NB4 (cell line): ENCODE measurements at regions not wholly inside any gene's neighbourhood (a gene's known extent, or its start where the extent isn't known, plus 50 kb on each side); places are given as distances from the start of the nearest gene placed in this dataset.

ENCODE experiments used
- DNase-seq: peaks from one replicate; pipeline ENCODE4 v3.0.0; 2010; ENCODE audit warnings: low read depth
- H3K4me3 ChIP-seq: one replicate; pipeline ENCODE4 v1.5.1; 2011; ENCODE audit warnings: mild to moderate bottlenecking, low read depth, low read length, moderate library complexity
- CTCF ChIP-seq: IDR thresholded peaks from one replicate; pipeline ENCODE4 v1.5.1; 2012; ENCODE audit warnings: low read depth, low read length
- MAX ChIP-seq: IDR thresholded peaks from 2 replicates; pipeline ENCODE4 v1.6.1; 2011; ENCODE audit warnings: low read depth, low read length
- MYC ChIP-seq: IDR thresholded peaks from 2 replicates; pipeline ENCODE4 v1.6.1; 2011; ENCODE audit warnings: low read depth, low read length
- POLR2A ChIP-seq: IDR thresholded peaks from 2 replicates; pipeline ENCODE4 v1.6.1; 2011; ENCODE audit warnings: mild to moderate bottlenecking; ENCODE audit not compliant: insufficient read length; ENCODE audit errors: extremely low read depth

DNA sequence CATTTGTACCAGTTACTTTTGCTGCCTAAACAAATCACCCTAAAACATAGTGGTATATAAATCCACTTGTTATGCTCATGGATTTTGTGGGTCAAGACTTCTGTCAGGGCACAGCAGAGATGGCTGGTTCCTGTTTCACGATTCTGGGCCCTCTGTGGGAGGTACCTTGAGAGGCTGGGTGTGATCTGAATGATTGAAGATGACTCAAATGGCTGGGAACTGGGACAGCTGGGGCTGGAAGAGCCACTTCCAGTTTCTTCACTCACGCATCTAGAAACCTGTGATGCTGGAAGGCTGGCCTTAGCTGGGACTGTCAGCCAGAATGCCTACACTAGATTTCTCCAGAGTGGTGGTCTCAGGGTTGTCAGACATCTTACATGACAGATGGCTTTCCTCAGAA, 88.1 kb downstream of the KIF4B start:
- no peak for DNase-seq
- no peak overlapping the region for H3K4me3 ChIP-seq
- no peak for TF ChIP-seq MAX
- no peak for TF ChIP-seq POLR2A
- no peak for TF ChIP-seq MYC
- no peak for TF ChIP-seq CTCF

GRCh38 chr5:155103146-155103545, 89.6 kb downstream of the KIF4B start:
- no peak overlapping the region for H3K4me3 ChIP-seq
- no peak for TF ChIP-seq MYC
- TF ChIP-seq CTCF, result no peak
- no peak for TF ChIP-seq MAX
- no peak for TF ChIP-seq POLR2A
- DNase-seq, result no peak

DNA sequence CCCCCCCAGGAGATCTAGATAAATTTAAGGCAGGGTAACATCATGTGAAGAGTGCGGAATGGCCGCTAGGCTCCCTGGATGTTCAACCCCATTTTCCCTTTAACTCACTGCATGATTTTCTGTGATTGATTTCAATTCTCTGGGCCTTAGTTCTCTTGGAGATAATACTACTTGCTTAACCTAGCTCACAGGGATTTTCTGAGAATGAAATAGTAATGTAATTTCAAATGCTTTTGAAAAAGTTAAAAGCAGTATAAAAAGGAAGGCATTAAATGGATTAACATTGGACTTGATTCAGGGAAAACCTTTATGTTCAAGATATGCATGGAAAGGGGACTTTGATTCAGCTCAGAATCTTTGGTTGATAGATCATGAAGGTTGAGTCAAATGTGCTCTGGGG, 90.9 kb downstream of the KIF4B start:
- H3K4me3 ChIP-seq, result no peak overlapping the region
- no peak for DNase-seq
- no peak for TF ChIP-seq CTCF
- TF ChIP-seq MYC, result no peak
- TF ChIP-seq POLR2A, result no peak
- TF ChIP-seq MAX, result no peak

DNA sequence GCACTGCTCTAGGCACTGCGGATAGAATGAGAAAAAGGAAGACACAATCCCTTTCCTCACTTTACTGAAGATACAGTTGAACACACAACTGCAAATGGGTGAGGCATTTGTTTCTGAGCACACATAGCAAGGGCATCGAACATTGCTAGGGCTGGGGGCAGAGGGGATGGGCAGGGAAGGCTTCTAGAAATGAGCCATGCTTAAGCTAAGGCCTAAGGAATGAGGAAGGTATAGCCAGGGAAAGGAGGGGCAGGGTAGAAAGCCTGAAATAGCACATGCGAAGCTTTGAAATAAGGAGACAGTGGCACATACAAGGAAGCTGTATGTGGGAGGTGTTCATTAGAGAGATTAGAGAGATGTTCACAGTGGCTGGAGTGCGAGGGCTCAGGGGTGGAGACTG, 92.7 kb downstream of the KIF4B start:
- TF ChIP-seq CTCF, result no peak
- no peak for TF ChIP-seq MAX
- TF ChIP-seq MYC, result no peak
- TF ChIP-seq POLR2A, result no peak
- no peak overlapping the region for H3K4me3 ChIP-seq
- DNase-seq, result no peak

- no peak overlapping the region for H3K4me3 ChIP-seq
- TF ChIP-seq CTCF (no peak), POLR2A (no peak), MYC (no peak), MAX (no peak)
- no peak for DNase-seq
Observed at GRCh38 chr5:155113888-155114287, 100.3 kb downstream of the KIF4B start.

DNA sequence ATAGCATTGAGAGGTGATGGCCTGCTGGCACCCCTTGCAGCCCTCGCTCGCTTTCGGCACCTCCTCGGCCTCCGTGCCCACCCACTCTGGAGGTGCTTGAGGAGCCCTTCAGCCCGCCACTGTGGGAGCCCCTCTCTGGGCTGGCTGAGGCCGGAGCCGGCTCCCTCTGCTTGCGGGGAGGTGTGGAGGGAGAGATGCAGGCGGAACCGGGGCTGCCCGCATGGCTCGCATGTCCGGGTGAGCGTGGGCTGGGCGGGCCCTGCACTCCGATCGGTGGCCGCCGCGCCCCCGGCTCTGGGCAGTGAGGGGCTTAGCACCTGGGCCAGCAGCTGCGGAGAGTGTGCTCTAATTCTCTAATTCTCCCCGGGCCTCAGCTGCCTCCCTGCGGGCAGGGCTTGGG, 101.1 kb downstream of the KIF4B start:
- TF ChIP-seq MYC (no peak), MAX (no peak), POLR2A (no peak), CTCF (no peak)
- DNase-seq, result no peak
- no peak overlapping the region for H3K4me3 ChIP-seq
